Endothelial cell of umbilical vein (primary cell): ENCODE measurements at regions not wholly inside any gene's neighbourhood (a gene's known extent, or its start where the extent isn't known, plus 50 kb on each side); places are given as distances from the start of the nearest gene placed in this dataset.

Experiments
- BruUV-seq: library from RNA; stranded (reverse); fragments of 400-500 nt; replicated peaks from 2 replicates; lab custom pipeline; 2021; lab: Mats Ljungman, UMichigan
- CTCF ChIA-PET: fragments of 300-600, 350-600 bp; sonication (Branson Sonifier 250); formaldehyde crosslinking; loops from one replicate; lab custom pipeline; 2021; ENCODE audit warnings: antibody characterized with exemption, inconsistent platforms; lab: Charles Lee
- POLR2A ChIA-PET: fragments of 300-600, 350-600 bp; sonication (Branson Sonifier 250); formaldehyde crosslinking; loops from one replicate; lab custom pipeline; 2021; ENCODE audit warnings: antibody characterized with exemption, inconsistent platforms; lab: Charles Lee
- DNase-seq: peaks from one replicate; pipeline ENCODE4 v3.0.0-alpha.2; 2011; ENCODE audit warnings: low read depth, low spot score
- FAIRE-seq: peaks from 2 replicates; lab custom pipeline; 2011; peaks lifted over from hg19 to GRCh38; lab: Jason Lieb, UNC
- H2AFZ ChIP-seq: 2 replicates; pipeline ENCODE4 v1.6.0; 2012; ENCODE audit warnings: low read depth, low read length, control low read depth, inconsistent platforms
- H3K27ac ChIP-seq: 2 replicates; pipeline ENCODE4 v1.5.1; 2011; ENCODE audit warnings: low read depth, mild to moderate bottlenecking, control low read depth, low read length, moderate library complexity; ENCODE audit not compliant: insufficient read depth
- H3K27me3 ChIP-seq, 2 experiments: 2 replicates each; pipeline versions ENCODE4 v1.6.0 to v1.6.1; 2011; ENCODE audit warnings: low read length in 2 of 2, mixed read lengths in 1 of 2; ENCODE audit not compliant: control insufficient read depth in 2 of 2, insufficient read depth in 2 of 2
- H3K36me3 ChIP-seq, 2 experiments: 2 replicates in 1 of 2; 3 replicates in 1 of 2; pipeline ENCODE4 v1.5.1; 2011; ENCODE audit warnings: low read length in 2 of 2, mild to moderate bottlenecking in 1 of 2, moderate library complexity in 1 of 2; ENCODE audit not compliant: control insufficient read depth in 2 of 2, insufficient read depth in 2 of 2; ENCODE audit errors: extremely low read depth in 1 of 2
- H3K4me1 ChIP-seq: 3 replicates; pipeline ENCODE4 v1.5.1; 2011; ENCODE audit warnings: mild to moderate bottlenecking, low read length; ENCODE audit not compliant: control insufficient read depth, insufficient read depth; ENCODE audit errors: extremely low read depth
- H3K4me2 ChIP-seq: 2 replicates; pipeline ENCODE4 v1.6.1; 2011; ENCODE audit warnings: low read length, control low read depth, mixed read lengths; ENCODE audit not compliant: insufficient read depth
- H3K4me3 ChIP-seq, 3 experiments: fragments of 200-600 bp in 1 of 3; sonication (generic), shearing (Covaris generic) in 1 of 3; replicated peaks in 1 of 3; 2 replicates each; pipeline ENCODE4 v1.5.1; 2011 to 2016; ENCODE audit warnings: control low read depth in 3 of 3, low read length in 3 of 3, mild to moderate bottlenecking in 2 of 3, inconsistent platforms in 1 of 3, low read depth in 1 of 3, moderate library complexity in 1 of 3; ENCODE audit not compliant: insufficient read depth in 1 of 3
- H3K79me2 ChIP-seq: 2 replicates; pipeline ENCODE4 v1.6.0; 2012; ENCODE audit warnings: low read length, inconsistent platforms; ENCODE audit not compliant: control insufficient read depth, insufficient read depth
- H3K9ac ChIP-seq: replicated peaks from 2 replicates; pipeline ENCODE3; 2011; ENCODE audit warnings: low read length, control low read depth; ENCODE audit not compliant: insufficient read depth; ENCODE audit errors: extremely low read depth
- H3K9me1 ChIP-seq: replicated peaks from 3 replicates; pipeline ENCODE4 v1.6.0; 2011; ENCODE audit warnings: mild to moderate bottlenecking, low read length; ENCODE audit not compliant: control insufficient read depth, insufficient read depth; ENCODE audit errors: extremely low read depth
- H3K9me3 ChIP-seq: replicated peaks from 2 replicates; pipeline ENCODE4 v1.5.1; 2012; ENCODE audit warnings: low read length, inconsistent platforms; ENCODE audit not compliant: control insufficient read depth, insufficient read depth
- H4K20me1 ChIP-seq: replicated peaks from 2 replicates; pipeline ENCODE3; 2011; ENCODE audit warnings: mild to moderate bottlenecking, low read length; ENCODE audit not compliant: control insufficient read depth, insufficient read depth; ENCODE audit errors: extremely low read depth
- CTCF ChIP-seq, 2 donors: IDR thresholded peaks; 1 replicate in 1 of 2; 2 replicates in 1 of 2; pipeline ENCODE4 v1.5.1; 2011; ENCODE audit warnings: low read length in 2 of 2, mild to moderate bottlenecking in 2 of 2, moderate library complexity in 2 of 2, control low read depth in 1 of 2, inconsistent platforms in 1 of 2, low read depth in 1 of 2; ENCODE audit not compliant: insufficient read depth in 1 of 2; ENCODE audit errors: extremely low read depth in 1 of 2
- EZH2 ChIP-seq: IDR thresholded peaks from 2 replicates; pipeline ENCODE4 v1.6.1; 2012; ENCODE audit warnings: borderline replicate concordance, low read depth, mild to moderate bottlenecking, moderate library complexity, low read length, inconsistent platforms; ENCODE audit not compliant: severe bottlenecking
- GATA2 ChIP-seq: IDR thresholded peaks from 2 replicates; pipeline ENCODE4 v1.7.0; 2011; ENCODE audit warnings: low read depth, mild to moderate bottlenecking, moderate library complexity, mixed read lengths, low read length; ENCODE audit not compliant: insufficient read length, insufficient read depth
- JUN ChIP-seq: IDR thresholded peaks from 2 replicates; pipeline ENCODE4 v1.6.1; 2011; ENCODE audit warnings: borderline replicate concordance, low read depth; ENCODE audit not compliant: insufficient read length, insufficient read depth
- MAX ChIP-seq: IDR thresholded peaks from 2 replicates; pipeline ENCODE4 v1.6.1; 2011; ENCODE audit not compliant: insufficient read depth, insufficient read length
- MYC ChIP-seq: IDR thresholded peaks from one replicate; pipeline ENCODE4 v1.6.1; 2011; ENCODE audit warnings: mild to moderate bottlenecking, low read depth, low read length
- POLR2A ChIP-seq: IDR thresholded peaks from 2 replicates; pipeline ENCODE4 v1.6.1; 2012; ENCODE audit warnings: low read depth, mild to moderate bottlenecking, control low read depth, low read length
- POLR2AphosphoS5 ChIP-seq: IDR thresholded peaks from 2 replicates; pipeline ENCODE4 v1.6.1; 2012; ENCODE audit warnings: low read depth, mild to moderate bottlenecking, control low read depth, low read length, moderate library complexity; ENCODE audit not compliant: insufficient read depth
- dilution Hi-C: fragments of 300-500 bp; cut with MboI; formaldehyde crosslinking; loops from one replicate; pipeline ENCODE4 v1.15.0; 2019; ENCODE audit warnings: low sequenced_read_pairs; ENCODE audit not compliant: extremely low pct_ligation_motif_present
- intact Hi-C: fragments of 100-400 bp; cut with micrococcal nuclease; formaldehyde crosslinking; loops from one replicate; pipeline ENCODE4 v1.10.0; 2022

- intact Hi-C loops = no loop called here
- TF ChIP-seq POLR2A (no peak), GATA2 (no peak), MAX (no peak), CTCF (IDR thresholded peaks at IDR 0.05; ENCODE audit: extremely low read depth in 1 of 2, insufficient read depth in 1 of 2, low read depth in 1 of 2, low read length in 2 of 2) (no peak), EZH2 (no peak), POLR2AphosphoS5 (no peak), MYC (no peak), JUN (no peak)
- no peak overlapping the region for H3K27ac ChIP-seq
- H3K9me1 ChIP-seq = no peaks in the 10 kb centered on the region
- H4K20me1 ChIP-seq = no peaks in the 10 kb centered on the region
- peaks cover 12% of the 10 kb centered on the region for H3K9me3 ChIP-seq
- no peaks in the 10 kb centered on the region for H3K27me3 ChIP-seq
- FAIRE-seq = no peak
- no peak overlapping the region for H3K4me3 ChIP-seq
- dilution Hi-C loops = no loop called here
- ChIA-PET CTCF (interaction anchor here (0.5 kb wide), 1 partner anchor 247 kb away, joined by 3 read pairs; no protein-coding TSS in a partner anchor), POLR2A (no interaction called here)
- DNase-seq = no peak
- H3K36me3 ChIP-seq = no peaks in the 10 kb centered on the region
- H2AFZ ChIP-seq = no peak overlapping the region
- H3K9ac ChIP-seq = no peak overlapping the region
- no TSS peak for BruUV-seq
- no peak overlapping the region for H3K4me2 ChIP-seq
- H3K4me1 ChIP-seq = no peaks in the 10 kb centered on the region
- H3K79me2 ChIP-seq = no peaks in the 10 kb centered on the region
These were observed 372.2 kb downstream of the CDH26 start for GRCh38 chr20:60330461-60330860.
